ENCODE measurements at regions not wholly inside any gene's neighbourhood (a gene's known extent, or its start where the extent isn't known, plus 50 kb on each side); places are given as distances from the start of the nearest gene placed in this dataset.

DNA sequence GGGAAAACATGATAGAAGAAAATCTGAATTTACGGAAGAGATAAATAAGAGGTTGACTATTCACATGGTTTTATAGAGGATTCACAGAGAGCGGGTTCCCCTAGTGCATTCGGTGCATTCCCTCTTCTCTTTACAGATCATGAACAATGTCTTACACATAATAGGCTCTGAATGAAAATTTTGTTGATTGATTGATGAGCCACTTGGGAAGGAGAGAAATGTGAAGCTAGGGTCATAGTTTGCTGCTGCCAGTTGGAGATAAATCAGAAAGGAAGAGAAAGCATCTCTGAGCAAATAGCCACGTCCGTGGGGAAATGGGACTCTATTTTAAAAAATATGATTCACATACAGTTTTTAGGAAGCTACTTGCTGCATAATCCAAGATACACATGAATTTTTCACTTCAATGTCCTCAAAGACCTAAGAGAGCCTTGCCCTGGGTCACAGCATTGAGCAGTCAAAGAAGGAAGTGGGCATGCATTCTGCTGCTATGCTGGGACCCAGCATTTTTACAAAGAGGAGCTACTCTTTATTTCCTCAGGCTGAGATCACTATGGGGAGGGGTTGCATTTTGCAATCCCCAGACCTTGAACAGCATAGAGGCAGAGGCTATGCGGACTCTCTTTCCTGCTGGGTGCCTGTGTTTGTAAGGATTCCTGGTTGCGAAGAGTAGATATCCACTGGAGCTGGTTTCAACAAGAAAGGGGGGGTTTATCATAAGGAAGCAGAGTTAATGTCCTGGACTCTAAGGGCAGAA lies 395.3 kb downstream of the TSN start:
- Histone ChIP-seq H3K79me2 (ENCODE audit: low read length) (no peaks in the 10 kb centered on the region), H3K9me3 (ENCODE audit: low read length) (no peaks in the 10 kb centered on the region), H2AFZ (ENCODE audit: low read length) (no peak overlapping the region), H3K27me3 (ENCODE audit: low read length) (no peaks in the 10 kb centered on the region), H3K4me2 (ENCODE audit: low read depth, low read length, poor library complexity, severe bottlenecking) (no peak overlapping the region), H3K36me3 (ENCODE audit: insufficient read depth, low read length) (no peaks in the 10 kb centered on the region), H3K4me3 (ENCODE audit: low read length) (no peak overlapping the region), H3K27ac (ENCODE audit: low read length) (no peak overlapping the region), H3K4me1 (ENCODE audit: low read length) (no peaks in the 10 kb centered on the region), H3K9ac (ENCODE audit: low read length) (no peak overlapping the region), H3K9me2 (replicated peaks; ENCODE audit: insufficient read depth, low read length) (no peaks in the 10 kb centered on the region), H4K20me1 (ENCODE audit: insufficient read depth, low read depth, low read length) (no peaks in the 10 kb centered on the region)
- DNase-seq = no peak

DNA sequence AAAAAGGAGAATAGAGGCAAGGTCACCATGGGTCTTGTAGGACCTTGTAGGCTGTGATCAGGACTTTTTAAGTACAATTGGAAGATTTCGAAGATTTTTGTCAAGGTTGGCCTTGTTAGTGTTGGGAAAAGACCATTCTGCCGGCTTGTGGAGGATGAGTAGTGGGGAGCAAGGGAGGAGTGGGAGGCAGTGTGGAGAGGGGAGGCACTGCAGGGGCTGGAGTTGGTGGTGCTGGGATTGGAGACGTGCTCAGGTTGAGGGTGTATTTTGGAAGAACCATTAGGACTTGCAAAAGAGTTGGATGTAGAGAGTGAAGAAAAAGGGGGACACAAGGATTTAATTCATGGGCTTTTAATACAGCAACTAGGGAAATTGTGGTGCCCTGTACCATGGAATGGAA lies 397.1 kb downstream of the TSN start:
- no peaks in the 10 kb centered on the region for H3K9me2 ChIP-seq (replicated peaks; ENCODE audit: insufficient read depth, low read length)
- no peak overlapping the region for H3K9ac ChIP-seq (ENCODE audit: low read length)
- H3K4me2 ChIP-seq (ENCODE audit: low read depth, low read length, poor library complexity, severe bottlenecking) = no peak overlapping the region
- H3K27me3 ChIP-seq (ENCODE audit: low read length) = no peaks in the 10 kb centered on the region
- H4K20me1 ChIP-seq (ENCODE audit: insufficient read depth, low read depth, low read length) = no peaks in the 10 kb centered on the region
- no peak for DNase-seq
- no peak overlapping the region for H3K27ac ChIP-seq (ENCODE audit: low read length)
- no peaks in the 10 kb centered on the region for H3K4me1 ChIP-seq (ENCODE audit: low read length)
- no peaks in the 10 kb centered on the region for H3K36me3 ChIP-seq (ENCODE audit: insufficient read depth, low read length)
- H3K4me3 ChIP-seq (ENCODE audit: low read length) = no peak overlapping the region
- H3K79me2 ChIP-seq (ENCODE audit: low read length) = no peaks in the 10 kb centered on the region
- no peaks in the 10 kb centered on the region for H3K9me3 ChIP-seq (ENCODE audit: low read length)
- no peak overlapping the region for H2AFZ ChIP-seq (ENCODE audit: low read length)

DNA sequence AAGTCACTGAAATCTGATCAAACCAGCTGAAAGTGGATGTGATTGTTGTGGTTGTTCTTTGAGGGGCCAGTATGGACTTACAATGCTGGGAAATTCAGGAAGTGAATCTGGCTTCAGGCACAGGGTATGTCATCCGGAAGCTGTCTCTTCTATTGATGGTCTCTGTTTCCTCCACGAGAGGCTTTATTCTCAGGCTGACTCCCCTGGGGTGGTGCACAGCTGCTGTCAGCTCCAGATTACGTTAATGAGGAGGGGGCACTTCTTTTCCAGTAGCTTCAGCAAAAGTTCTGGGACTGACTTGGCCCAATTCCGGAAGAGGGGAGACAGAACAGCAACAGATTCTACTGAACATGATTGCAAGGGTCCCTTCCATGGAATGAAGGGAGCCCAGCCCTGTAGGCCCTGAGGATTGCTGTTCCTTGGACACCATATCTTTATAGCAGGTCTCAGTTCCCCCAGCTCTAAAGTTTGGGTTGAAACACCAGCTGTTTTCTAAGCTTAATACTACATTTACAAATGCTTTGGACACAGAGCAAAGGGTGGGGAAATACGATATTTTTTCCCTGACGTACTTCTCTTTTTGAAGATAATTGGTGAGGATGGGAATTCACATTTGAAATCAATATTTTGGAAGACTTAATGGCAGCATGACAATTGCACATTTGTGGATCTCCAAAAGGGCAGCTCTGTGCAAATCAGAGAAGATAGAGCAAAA lies 400.9 kb downstream of the TSN start:
- no peaks in the 10 kb centered on the region for H4K20me1 ChIP-seq (ENCODE audit: insufficient read depth, low read depth, low read length)
- no peak for DNase-seq
- no peaks in the 10 kb centered on the region for H3K9me2 ChIP-seq (replicated peaks; ENCODE audit: insufficient read depth, low read length)
- H3K79me2 ChIP-seq (ENCODE audit: low read length) = no peaks in the 10 kb centered on the region
- no peaks in the 10 kb centered on the region for H3K9me3 ChIP-seq (ENCODE audit: low read length)
- no peaks in the 10 kb centered on the region for H3K36me3 ChIP-seq (ENCODE audit: insufficient read depth, low read length)
- no peaks in the 10 kb centered on the region for H3K27me3 ChIP-seq (ENCODE audit: low read length)
- H3K9ac ChIP-seq (ENCODE audit: low read length) = no peak overlapping the region
- no peak overlapping the region for H3K4me2 ChIP-seq (ENCODE audit: low read depth, low read length, poor library complexity, severe bottlenecking)
- H2AFZ ChIP-seq (ENCODE audit: low read length) = no peak overlapping the region
- no peaks in the 10 kb centered on the region for H3K4me1 ChIP-seq (ENCODE audit: low read length)
- H3K27ac ChIP-seq (ENCODE audit: low read length) = no peak overlapping the region
- no peak overlapping the region for H3K4me3 ChIP-seq (ENCODE audit: low read length)

DNA sequence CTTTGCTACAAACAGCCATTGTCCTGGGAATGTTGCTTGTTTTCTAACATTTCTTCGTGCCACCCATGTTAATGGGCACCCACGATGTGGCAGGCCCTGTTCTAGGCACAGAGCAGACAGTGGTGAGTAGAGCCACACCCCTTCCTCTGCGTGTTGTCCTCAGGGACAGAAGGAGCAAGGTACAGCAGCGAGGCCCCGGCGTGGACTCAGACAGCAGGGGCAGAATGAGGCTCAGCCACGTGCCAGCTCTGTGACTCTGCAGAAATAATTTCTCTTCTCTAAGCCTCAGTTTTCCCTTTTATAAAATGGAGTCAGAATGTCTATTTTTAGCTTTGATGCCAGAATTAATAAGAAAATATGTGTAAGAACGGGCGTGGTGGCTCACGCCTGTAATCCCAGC lies 401.7 kb downstream of the TSN start:
- Histone ChIP-seq H4K20me1 (ENCODE audit: insufficient read depth, low read depth, low read length) (no peaks in the 10 kb centered on the region), H3K4me3 (ENCODE audit: low read length) (no peak overlapping the region)

DNA sequence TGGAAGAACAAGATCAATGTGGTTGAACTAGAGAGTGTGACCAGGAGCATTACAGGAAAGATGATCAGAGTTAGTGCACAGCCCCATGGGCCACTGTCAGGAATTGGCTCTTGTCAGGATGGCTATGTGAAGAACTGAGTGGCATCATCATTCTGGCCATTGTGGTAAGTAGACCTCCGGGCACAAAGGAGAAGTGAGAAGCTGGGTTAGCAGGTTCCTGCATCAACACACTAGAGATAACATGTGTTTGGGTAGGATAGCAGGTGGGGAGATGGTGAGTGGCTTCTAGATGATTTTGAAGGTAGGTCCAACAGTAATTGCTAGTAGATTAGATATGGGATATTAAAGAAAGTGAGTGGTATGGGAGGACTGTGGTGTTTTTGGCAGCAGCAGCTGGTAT lies 408.2 kb downstream of the TSN start:
- H3K9ac ChIP-seq (ENCODE audit: low read length) = no peak overlapping the region
- no peaks in the 10 kb centered on the region for H3K9me2 ChIP-seq (replicated peaks; ENCODE audit: insufficient read depth, low read length)
- no peaks in the 10 kb centered on the region for H3K36me3 ChIP-seq (ENCODE audit: insufficient read depth, low read length)
- no peak overlapping the region for H2AFZ ChIP-seq (ENCODE audit: low read length)
- H3K79me2 ChIP-seq (ENCODE audit: low read length) = no peaks in the 10 kb centered on the region
- H3K9me3 ChIP-seq (ENCODE audit: low read length) = no peaks in the 10 kb centered on the region
- no peaks in the 10 kb centered on the region for H3K4me1 ChIP-seq (ENCODE audit: low read length)
- no peaks in the 10 kb centered on the region for H4K20me1 ChIP-seq (ENCODE audit: insufficient read depth, low read depth, low read length)
- H3K27me3 ChIP-seq (ENCODE audit: low read length) = no peaks in the 10 kb centered on the region
- no peak for DNase-seq
- H3K4me2 ChIP-seq (ENCODE audit: low read depth, low read length, poor library complexity, severe bottlenecking) = no peak overlapping the region
- H3K27ac ChIP-seq (ENCODE audit: low read length) = no peak overlapping the region
- no peak overlapping the region for H3K4me3 ChIP-seq (ENCODE audit: low read length)

More for the DNA sequence above, 401.7 kb downstream of the TSN start:
- Histone ChIP-seq H3K27ac (ENCODE audit: low read length) (no peak overlapping the region), H3K9ac (ENCODE audit: low read length) (no peak overlapping the region), H3K9me3 (ENCODE audit: low read length) (no peaks in the 10 kb centered on the region), H3K9me2 (replicated peaks; ENCODE audit: insufficient read depth, low read length) (no peaks in the 10 kb centered on the region), H3K36me3 (ENCODE audit: insufficient read depth, low read length) (no peaks in the 10 kb centered on the region), H3K4me2 (ENCODE audit: low read depth, low read length, poor library complexity, severe bottlenecking) (no peak overlapping the region), H3K4me1 (ENCODE audit: low read length) (no peaks in the 10 kb centered on the region), H2AFZ (ENCODE audit: low read length) (no peak overlapping the region), H3K27me3 (ENCODE audit: low read length) (no peaks in the 10 kb centered on the region), H3K79me2 (ENCODE audit: low read length) (no peaks in the 10 kb centered on the region)
- DNase-seq = no peak

DNA sequence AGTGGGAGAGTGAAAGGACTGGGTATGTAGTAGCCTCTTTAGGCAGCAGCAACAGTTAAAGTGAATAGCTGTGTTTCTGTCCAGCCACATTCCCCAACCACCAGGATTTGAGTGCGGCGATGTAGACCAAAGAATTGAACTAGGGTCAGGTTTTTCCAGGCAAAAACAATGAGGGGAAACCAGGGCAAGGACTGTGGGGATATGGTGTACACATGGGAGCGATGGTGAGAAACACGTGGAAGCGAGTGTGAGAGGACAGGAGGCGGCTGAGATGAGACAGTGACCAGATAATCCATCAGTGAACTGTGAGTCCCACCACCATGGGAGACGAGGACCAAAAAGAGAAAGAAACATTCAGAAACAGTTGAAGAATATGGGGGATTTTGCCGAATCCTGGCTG lies 409.5 kb downstream of the TSN start:
- no peaks in the 10 kb centered on the region for H3K79me2 ChIP-seq (ENCODE audit: low read length)
- H3K9me2 ChIP-seq (replicated peaks; ENCODE audit: insufficient read depth, low read length) = no peaks in the 10 kb centered on the region
- H3K9me3 ChIP-seq (ENCODE audit: low read length) = no peaks in the 10 kb centered on the region
- H3K4me1 ChIP-seq (ENCODE audit: low read length) = no peaks in the 10 kb centered on the region
- DNase-seq = no peak
- H3K36me3 ChIP-seq (ENCODE audit: insufficient read depth, low read length) = no peaks in the 10 kb centered on the region
- H3K27me3 ChIP-seq (ENCODE audit: low read length) = no peaks in the 10 kb centered on the region
- H4K20me1 ChIP-seq (ENCODE audit: insufficient read depth, low read depth, low read length) = no peaks in the 10 kb centered on the region
- no peak overlapping the region for H2AFZ ChIP-seq (ENCODE audit: low read length)
- H3K27ac ChIP-seq (ENCODE audit: low read length) = no peak overlapping the region
- H3K4me3 ChIP-seq (ENCODE audit: low read length) = no peak overlapping the region
- no peak overlapping the region for H3K4me2 ChIP-seq (ENCODE audit: low read depth, low read length, poor library complexity, severe bottlenecking)
- no peak overlapping the region for H3K9ac ChIP-seq (ENCODE audit: low read length)

DNA sequence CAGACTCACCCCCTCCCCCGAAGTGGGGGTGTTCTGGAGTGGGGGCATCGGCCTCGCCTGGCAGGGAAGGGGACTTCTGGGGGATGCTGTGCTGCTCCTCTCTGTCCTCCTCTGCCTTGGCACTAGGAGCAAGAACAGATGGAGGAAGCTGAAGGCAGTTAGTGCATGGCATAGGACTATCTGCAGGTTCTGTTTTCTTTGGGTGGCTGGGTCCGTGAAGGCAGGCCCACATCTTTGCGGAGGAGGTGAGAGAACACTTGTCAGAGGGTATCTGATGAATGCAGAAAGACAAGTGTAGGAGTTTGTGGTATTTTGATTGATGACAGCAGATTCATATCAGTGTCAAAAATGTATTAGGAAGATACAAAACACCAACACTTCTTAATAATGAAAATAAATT lies 411.4 kb downstream of the TSN start:
- Histone ChIP-seq H3K4me3 (ENCODE audit: low read length) (no peak overlapping the region), H3K9me2 (replicated peaks; ENCODE audit: insufficient read depth, low read length) (no peaks in the 10 kb centered on the region), H3K27ac (ENCODE audit: low read length) (no peak overlapping the region), H3K4me2 (ENCODE audit: low read depth, low read length, poor library complexity, severe bottlenecking) (no peak overlapping the region), H3K27me3 (ENCODE audit: low read length) (no peaks in the 10 kb centered on the region), H2AFZ (ENCODE audit: low read length) (no peak overlapping the region), H3K79me2 (ENCODE audit: low read length) (no peaks in the 10 kb centered on the region), H3K9ac (ENCODE audit: low read length) (no peak overlapping the region), H3K9me3 (ENCODE audit: low read length) (no peaks in the 10 kb centered on the region), H3K36me3 (ENCODE audit: insufficient read depth, low read length) (no peaks in the 10 kb centered on the region), H4K20me1 (ENCODE audit: insufficient read depth, low read depth, low read length) (no peaks in the 10 kb centered on the region), H3K4me1 (ENCODE audit: low read length) (no peaks in the 10 kb centered on the region)
- no peak for DNase-seq

DNA sequence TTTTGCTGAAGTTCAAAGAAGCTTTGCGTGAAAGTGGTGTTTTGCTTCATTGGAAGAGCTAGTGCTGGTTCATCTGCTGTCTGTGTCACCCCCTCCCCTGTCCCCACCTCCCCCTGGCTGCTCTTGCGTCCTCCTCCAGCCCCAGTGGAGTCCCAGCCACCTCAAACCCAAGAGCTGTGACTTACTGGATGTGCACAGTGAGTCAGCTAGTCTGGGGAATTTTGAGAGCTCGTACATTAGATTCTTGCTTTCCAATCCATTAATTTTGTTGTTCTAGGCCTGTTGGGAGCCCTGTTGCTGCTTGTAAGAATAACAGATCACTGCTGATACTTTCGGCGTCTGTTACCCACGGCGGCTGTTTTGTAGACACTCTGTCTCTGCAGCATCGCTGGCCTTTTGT lies 412.1 kb downstream of the TSN start:
- Histone ChIP-seq H3K9ac (ENCODE audit: low read length) (no peak overlapping the region), H2AFZ (ENCODE audit: low read length) (no peak overlapping the region), H3K79me2 (ENCODE audit: low read length) (no peaks in the 10 kb centered on the region), H3K9me2 (replicated peaks; ENCODE audit: insufficient read depth, low read length) (no peaks in the 10 kb centered on the region), H4K20me1 (ENCODE audit: insufficient read depth, low read depth, low read length) (no peaks in the 10 kb centered on the region), H3K36me3 (ENCODE audit: insufficient read depth, low read length) (no peaks in the 10 kb centered on the region), H3K4me2 (ENCODE audit: low read depth, low read length, poor library complexity, severe bottlenecking) (no peak overlapping the region), H3K27me3 (ENCODE audit: low read length) (no peaks in the 10 kb centered on the region), H3K4me1 (ENCODE audit: low read length) (no peaks in the 10 kb centered on the region), H3K9me3 (ENCODE audit: low read length) (no peaks in the 10 kb centered on the region), H3K4me3 (ENCODE audit: low read length) (no peak overlapping the region), H3K27ac (ENCODE audit: low read length) (no peak overlapping the region)
- DNase-seq = no peak
